Mesothelial cell of epicardium (in vitro differentiated cells): ENCODE measurements at regions not wholly inside any gene's neighbourhood (a gene's known extent, or its start where the extent isn't known, plus 50 kb on each side); places are given as distances from the start of the nearest gene placed in this dataset.

Experiments
- DNase-seq, 2 experiments: peaks; one replicate each; pipeline ENCODE4 v3.0.0; 2021; ENCODE audit warnings: low spot score in 2 of 2; ENCODE audit not compliant: unreplicated experiment in 2 of 2
- H3K27ac Mint-ChIP-seq: 2 replicates; pipeline ENCODE4 v1.8.0; 2021; ENCODE audit warnings: mixed read lengths
- H3K27me3 Mint-ChIP-seq: 2 replicates; pipeline ENCODE4 v1.8.0; 2021; ENCODE audit warnings: low read depth, mixed read lengths
- H3K36me3 Mint-ChIP-seq: 2 replicates; pipeline ENCODE4 v1.8.0; 2021; ENCODE audit warnings: mixed read lengths
- H3K4me1 Mint-ChIP-seq: 2 replicates; pipeline ENCODE4 v1.8.0; 2021; ENCODE audit warnings: mixed read lengths
- H3K4me3 Mint-ChIP-seq: 2 replicates; pipeline ENCODE4 v1.8.0; 2021; ENCODE audit warnings: mild to moderate bottlenecking, moderate library complexity, mixed read lengths
- H3K9me3 Mint-ChIP-seq: 2 replicates; pipeline ENCODE4 v1.8.0; 2021; ENCODE audit warnings: mixed read lengths
- TF ChIP-seq, protein P1 (sequence below): fragments of 200-600 bp; sonication (generic); IDR thresholded peaks from one replicate; pipeline ENCODE4 v1.5.0; 2021; ENCODE audit warnings: antibody characterized with exemption; ENCODE audit not compliant: unreplicated experiment

DNA sequence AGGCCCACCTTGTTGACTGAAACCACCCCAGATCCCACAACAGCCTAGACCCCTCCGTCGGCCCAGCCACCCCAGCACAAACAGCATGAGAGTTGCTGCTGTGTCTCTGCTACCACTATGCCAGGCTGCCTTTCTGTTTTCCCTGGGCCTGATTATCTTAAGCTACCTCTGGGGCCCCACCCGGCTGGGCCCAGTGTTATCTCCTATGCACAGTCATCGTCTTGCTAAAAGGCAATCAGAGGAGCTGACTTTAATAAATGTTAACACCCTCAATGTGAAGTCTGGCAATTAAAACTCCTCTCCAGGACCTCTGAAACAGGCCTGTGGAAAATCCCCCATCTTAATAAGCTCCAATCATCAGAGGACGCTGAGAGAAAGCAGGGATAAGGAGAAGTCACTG is 144.9 kb downstream of the FAM114A2 start:
- no peak overlapping the region for H3K4me3 Mint-ChIP-seq
- no peaks in the 10 kb centered on the region for H3K36me3 Mint-ChIP-seq
- H3K9me3 Mint-ChIP-seq = no peaks in the 10 kb centered on the region
- H3K4me1 Mint-ChIP-seq = peaks cover 3% of the 10 kb centered on the region
- no peak for DNase-seq
- TF ChIP-seq, protein P1, sequence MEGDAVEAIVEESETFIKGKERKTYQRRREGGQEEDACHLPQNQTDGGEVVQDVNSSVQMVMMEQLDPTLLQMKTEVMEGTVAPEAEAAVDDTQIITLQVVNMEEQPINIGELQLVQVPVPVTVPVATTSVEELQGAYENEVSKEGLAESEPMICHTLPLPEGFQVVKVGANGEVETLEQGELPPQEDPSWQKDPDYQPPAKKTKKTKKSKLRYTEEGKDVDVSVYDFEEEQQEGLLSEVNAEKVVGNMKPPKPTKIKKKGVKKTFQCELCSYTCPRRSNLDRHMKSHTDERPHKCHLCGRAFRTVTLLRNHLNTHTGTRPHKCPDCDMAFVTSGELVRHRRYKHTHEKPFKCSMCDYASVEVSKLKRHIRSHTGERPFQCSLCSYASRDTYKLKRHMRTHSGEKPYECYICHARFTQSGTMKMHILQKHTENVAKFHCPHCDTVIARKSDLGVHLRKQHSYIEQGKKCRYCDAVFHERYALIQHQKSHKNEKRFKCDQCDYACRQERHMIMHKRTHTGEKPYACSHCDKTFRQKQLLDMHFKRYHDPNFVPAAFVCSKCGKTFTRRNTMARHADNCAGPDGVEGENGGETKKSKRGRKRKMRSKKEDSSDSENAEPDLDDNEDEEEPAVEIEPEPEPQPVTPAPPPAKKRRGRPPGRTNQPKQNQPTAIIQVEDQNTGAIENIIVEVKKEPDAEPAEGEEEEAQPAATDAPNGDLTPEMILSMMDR = no peak
- no peak overlapping the region for H3K27ac Mint-ChIP-seq
- H3K27me3 Mint-ChIP-seq = no peaks in the 10 kb centered on the region

DNA sequence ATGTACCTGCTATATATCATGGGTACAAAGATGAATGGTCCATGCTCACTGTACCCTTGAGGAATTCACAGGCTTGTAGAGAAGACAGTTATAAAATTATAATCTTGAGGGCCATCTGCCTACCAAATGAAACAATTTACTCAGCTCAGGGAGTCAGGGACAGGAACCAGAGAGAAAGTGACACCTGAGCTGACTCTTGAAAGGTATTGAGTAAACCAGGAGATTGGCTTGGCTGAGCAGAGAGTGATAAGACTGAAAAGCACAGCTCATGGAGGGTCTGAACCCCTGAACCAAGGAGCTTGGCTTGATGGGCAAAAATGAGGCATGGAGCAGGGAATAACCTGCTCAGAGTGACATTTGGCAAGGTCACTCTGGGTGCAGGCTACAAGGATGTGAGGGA is 147.3 kb downstream of the FAM114A2 start:
- Mint-ChIP-seq H3K4me1 (no peaks in the 10 kb centered on the region), H3K9me3 (no peaks in the 10 kb centered on the region), H3K36me3 (no peaks in the 10 kb centered on the region), H3K27me3 (no peaks in the 10 kb centered on the region), H3K27ac (no peak overlapping the region), H3K4me3 (no peak overlapping the region)
- no peak for DNase-seq
- TF ChIP-seq, protein P1 = no peak

DNA sequence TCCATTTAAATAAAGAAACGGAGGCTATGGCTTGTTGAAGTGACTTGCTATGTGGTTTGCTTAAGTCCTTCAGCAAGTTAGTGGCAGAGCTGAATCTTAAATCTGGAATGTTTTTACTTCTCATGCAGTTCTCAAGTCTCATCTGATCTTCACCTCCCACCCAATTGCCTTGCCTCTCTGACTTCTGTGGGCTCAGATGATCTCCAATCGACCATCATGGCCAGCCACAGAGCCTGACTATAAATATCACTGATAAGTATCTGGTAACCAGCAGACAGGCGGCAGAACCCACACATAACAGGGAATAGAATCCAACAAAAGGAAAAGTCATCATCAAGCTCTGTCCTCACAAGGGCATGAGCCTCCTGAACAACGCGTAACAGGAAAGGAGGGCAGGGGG is 149.9 kb downstream of the FAM114A2 start:
- DNase-seq = no peak
- Mint-ChIP-seq H3K36me3 (no peaks in the 10 kb centered on the region), H3K9me3 (no peaks in the 10 kb centered on the region), H3K4me1 (no peaks in the 10 kb centered on the region), H3K4me3 (no peak overlapping the region), H3K27me3 (no peaks in the 10 kb centered on the region), H3K27ac (no peak overlapping the region)
- TF ChIP-seq, protein P1 = no peak

DNA sequence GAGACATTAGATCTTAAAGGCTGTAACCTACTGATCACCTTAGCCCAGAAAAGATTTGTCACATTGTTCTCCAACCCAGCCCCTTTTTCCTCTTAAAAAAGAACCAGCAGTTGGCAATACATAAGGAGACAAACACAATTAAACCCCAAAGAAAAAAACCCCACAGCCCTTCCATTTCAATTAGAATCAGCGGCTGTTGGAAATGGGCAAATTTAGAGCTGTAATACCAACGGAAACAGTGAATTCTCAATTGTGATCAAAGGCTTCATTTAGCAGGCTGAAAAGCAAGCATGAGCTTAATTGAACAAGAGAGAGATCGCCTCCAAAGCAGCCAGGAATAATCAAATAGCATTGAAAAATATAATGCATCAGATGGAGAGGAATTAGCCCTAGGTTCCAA is 153.6 kb downstream of the FAM114A2 start:
- Mint-ChIP-seq H3K27me3 (peaks cover 6% of the 10 kb centered on the region), H3K9me3 (no peaks in the 10 kb centered on the region), H3K36me3 (no peaks in the 10 kb centered on the region), H3K4me3 (no peak overlapping the region), H3K4me1 (no peaks in the 10 kb centered on the region), H3K27ac (no peak overlapping the region)
- TF ChIP-seq, protein P1 = no peak
- no peak for DNase-seq

DNA sequence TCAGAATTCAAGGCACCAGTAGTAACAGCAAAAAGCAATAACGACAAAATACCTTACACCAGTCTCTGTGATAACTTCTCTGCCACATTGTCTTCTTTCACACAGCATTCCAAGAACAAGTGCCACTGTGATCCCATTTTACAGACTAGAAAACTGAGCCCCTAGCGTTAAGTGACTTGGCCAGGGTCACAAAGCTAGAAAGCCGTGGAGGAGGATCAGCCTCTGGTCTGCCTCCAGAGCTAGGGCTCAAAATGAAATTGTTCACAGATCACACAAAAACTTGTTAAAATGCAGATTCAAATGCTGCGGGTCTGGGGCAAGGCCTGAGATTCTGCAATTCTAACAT is 154.1 kb downstream of the FAM114A2 start:
- no peak overlapping the region for H3K27ac Mint-ChIP-seq
- H3K9me3 Mint-ChIP-seq = no peaks in the 10 kb centered on the region
- no peak overlapping the region for H3K4me3 Mint-ChIP-seq
- no peaks in the 10 kb centered on the region for H3K4me1 Mint-ChIP-seq
- TF ChIP-seq, protein P1 = no peak
- H3K27me3 Mint-ChIP-seq = peaks cover 6% of the 10 kb centered on the region
- DNase-seq = no peak
- no peaks in the 10 kb centered on the region for H3K36me3 Mint-ChIP-seq

DNA sequence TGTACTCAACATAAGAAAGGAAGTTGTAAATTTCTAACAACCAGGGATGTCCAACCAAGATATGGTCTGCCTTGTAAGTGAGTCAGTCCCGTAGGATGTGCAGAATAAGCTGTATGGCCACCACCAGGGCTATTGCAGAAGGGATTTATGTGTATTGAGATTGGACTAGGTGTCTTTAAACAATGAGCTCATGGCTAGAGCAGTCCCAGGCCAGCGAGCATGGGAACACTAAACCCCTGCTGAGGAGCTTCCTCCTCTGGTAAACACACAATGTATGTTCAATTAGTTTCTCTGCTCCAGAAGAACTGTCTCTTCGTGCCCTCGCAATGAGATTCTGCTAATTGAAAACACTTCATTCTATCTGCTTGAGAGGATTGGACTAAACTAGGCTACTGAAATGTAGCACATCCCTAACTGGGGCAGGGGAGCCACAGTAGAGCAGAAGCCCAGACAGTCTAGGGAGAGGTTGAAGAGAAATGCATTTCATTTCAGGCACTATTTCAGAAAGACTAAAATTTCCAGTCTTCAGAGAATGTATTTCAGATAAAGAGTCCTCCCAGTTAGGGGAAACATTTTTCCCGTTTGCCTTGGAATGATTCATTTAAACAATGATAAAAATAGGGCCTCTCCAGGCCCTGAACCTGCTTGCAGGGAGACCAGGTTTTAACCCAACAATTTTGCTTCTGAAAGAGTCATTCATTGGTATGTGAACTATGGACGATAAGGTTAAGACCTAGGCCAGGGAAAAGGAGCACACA is 154.7 kb downstream of the FAM114A2 start:
- Mint-ChIP-seq H3K36me3 (no peaks in the 10 kb centered on the region), H3K27ac (no peak overlapping the region), H3K27me3 (peaks cover 6% of the 10 kb centered on the region), H3K9me3 (no peaks in the 10 kb centered on the region), H3K4me3 (no peak overlapping the region), H3K4me1 (no peaks in the 10 kb centered on the region)
- TF ChIP-seq, protein P1 = no peak
- DNase-seq = no peak
